ENCODE measurements at regions not wholly inside any gene's neighbourhood (a gene's known extent, or its start where the extent isn't known, plus 50 kb on each side); places are given as distances from the start of the nearest gene placed in this dataset.

DNA sequence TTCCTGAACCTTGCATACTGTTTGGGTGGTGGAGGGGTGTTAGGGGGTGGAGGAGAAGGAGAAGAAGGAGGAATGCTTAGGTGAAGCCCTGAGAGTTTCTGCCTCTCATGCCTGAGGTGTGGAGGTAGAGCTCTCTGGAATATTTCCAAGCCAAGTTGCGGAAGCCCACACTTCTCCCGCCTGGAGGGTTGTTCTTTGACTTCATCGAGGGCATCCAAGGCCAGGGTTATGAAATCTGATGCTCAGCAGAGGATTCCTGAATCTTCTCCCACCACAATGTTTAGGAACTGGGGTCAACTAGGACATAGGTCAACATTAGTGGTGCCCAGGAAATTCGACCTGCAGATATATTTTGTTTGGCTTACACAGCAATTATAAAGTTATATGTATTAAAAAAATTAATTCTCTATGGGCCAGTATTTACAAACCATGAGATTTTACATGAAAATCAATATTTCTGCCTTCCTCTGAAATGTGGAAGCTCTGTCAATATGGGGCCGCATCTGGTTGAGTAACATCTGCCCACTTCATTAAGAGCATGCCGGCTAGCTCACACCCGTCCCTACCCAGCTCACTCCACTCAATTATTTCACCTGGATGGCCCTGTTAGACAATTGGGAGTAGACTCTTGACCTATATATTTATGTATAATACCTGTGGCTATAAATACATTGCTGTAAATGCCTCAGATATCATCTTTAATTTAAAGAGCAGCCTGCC, 257.1 kb upstream of the ZFP64 start (continued):
- no peak for TF ChIP-seq KAT8 (CRISPR knock-in tag; IDR thresholded peaks at IDR 0.05)
- no peak for TF ChIP-seq MIER2 (CRISPR knock-in tag; IDR thresholded peaks at IDR 0.05)
- TF ChIP-seq ZNF432 (CRISPR knock-in tag; IDR thresholded peaks at IDR 0.05; ENCODE audit: borderline replicate concordance) = no peak
- no peak for TF ChIP-seq ZNF34 (CRISPR knock-in tag; IDR thresholded peaks at IDR 0.05; ENCODE audit: borderline replicate concordance)
- TF ChIP-seq FUBP1 (CRISPR knock-in tag; IDR thresholded peaks at IDR 0.05; ENCODE audit: borderline replicate concordance) = no peak
- TF ChIP-seq THAP11 (CRISPR knock-in tag; IDR thresholded peaks at IDR 0.05) = no peak
- no peak for TF ChIP-seq NFKB2 (CRISPR knock-in tag; IDR thresholded peaks at IDR 0.05; ENCODE audit: borderline replicate concordance)
- no peak for TF ChIP-seq CBX5 (CRISPR knock-in tag; IDR thresholded peaks at IDR 0.05; ENCODE audit: borderline replicate concordance)
- peak; percentile 17; the same call in 1 of the 2 replicates for TF ChIP-seq GATAD2A (CRISPR knock-in tag; IDR thresholded peaks at IDR 0.05)
- TF ChIP-seq CREM (IDR thresholded peaks at IDR 0.05) = no peak
- no peak for TF ChIP-seq CREM (CRISPR knock-in tag; IDR thresholded peaks at IDR 0.05)
- no peak for TF ChIP-seq IKZF4 (CRISPR knock-in tag; IDR thresholded peaks at IDR 0.05; ENCODE audit: borderline replicate concordance, low read depth, not compliant biosample characterization)
- TF ChIP-seq NCOA1 (CRISPR knock-in tag; IDR thresholded peaks at IDR 0.05) = no peak
- TF ChIP-seq THRA (CRISPR knock-in tag; IDR thresholded peaks at IDR 0.05; ENCODE audit: borderline replicate concordance) = peak; percentile 91
- peak; percentile 45; the same call in 1 of the 2 replicates for TF ChIP-seq SALL1 (CRISPR knock-in tag; IDR thresholded peaks at IDR 0.05)
